Fibroblast of lung (primary cell): ENCODE measurements at regions not wholly inside any gene's neighbourhood (a gene's known extent, or its start where the extent isn't known, plus 50 kb on each side); places are given as distances from the start of the nearest gene placed in this dataset.

Source experiments
- DNase-seq, 2 donors: peaks; one replicate each; pipeline versions ENCODE4 v3.0.0 to v3.0.0-alpha.2; 2010; ENCODE audit warnings: low read depth in 2 of 2
- H2AFZ ChIP-seq: 2 replicates; pipeline ENCODE4 v1.5.1; 2012; ENCODE audit warnings: low read length, control low read depth, inconsistent platforms
- H3K27ac ChIP-seq: 2 replicates; pipeline ENCODE4 v1.5.1; 2011; ENCODE audit warnings: low read length, control low read depth; ENCODE audit not compliant: insufficient read depth
- H3K27me3 ChIP-seq: 2 replicates; pipeline ENCODE4 v1.5.1; 2011; ENCODE audit warnings: mild to moderate bottlenecking, low read length; ENCODE audit not compliant: control insufficient read depth, insufficient read depth
- H3K36me3 ChIP-seq: 2 replicates; pipeline ENCODE4 v1.5.1; 2011; ENCODE audit warnings: low read length; ENCODE audit not compliant: control insufficient read depth, insufficient read depth
- H3K4me1 ChIP-seq: 2 replicates; pipeline ENCODE4 v1.5.1; 2011; ENCODE audit warnings: low read length; ENCODE audit not compliant: control insufficient read depth, insufficient read depth; ENCODE audit errors: extremely low read depth
- H3K4me2 ChIP-seq: 2 replicates; pipeline ENCODE4 v1.5.1; 2011; ENCODE audit warnings: low read length, control low read depth; ENCODE audit not compliant: insufficient read depth; ENCODE audit errors: extremely low read depth
- H3K4me3 ChIP-seq, 4 experiments: fragments of 200-600 bp in 1 of 4; sonication (generic) in 1 of 4; replicated peaks in 1 of 4; 2 replicates each; pipeline ENCODE4 v1.5.1; 2011 to 2016; ENCODE audit warnings: low read length in 4 of 4, low read depth in 3 of 4, mild to moderate bottlenecking in 3 of 4, control low read depth in 2 of 4, inconsistent platforms in 1 of 4, mixed read lengths in 1 of 4; ENCODE audit not compliant: insufficient read depth in 1 of 4; ENCODE audit errors: control extremely low read depth in 1 of 4
- H3K79me2 ChIP-seq: 2 replicates; pipeline ENCODE4 v1.5.1; 2012; ENCODE audit warnings: mild to moderate bottlenecking, low read length, inconsistent platforms; ENCODE audit not compliant: control insufficient read depth, insufficient read depth
- H3K9ac ChIP-seq: 2 replicates; pipeline ENCODE4 v1.5.1; 2011; ENCODE audit warnings: mild to moderate bottlenecking, low read length, control low read depth; ENCODE audit not compliant: insufficient read depth
- H3K9me3 ChIP-seq: 2 replicates; pipeline ENCODE4 v1.5.1; 2012; ENCODE audit warnings: low read depth, low read length; ENCODE audit not compliant: control insufficient read depth, insufficient read depth
- H4K20me1 ChIP-seq: 2 replicates; pipeline ENCODE4 v1.5.1; 2011; ENCODE audit warnings: low read length; ENCODE audit not compliant: control insufficient read depth, insufficient read depth; ENCODE audit errors: extremely low read depth
- CTCF ChIP-seq, 2 donors: IDR thresholded peaks in 1 of 2; conservative IDR thresholded peaks in 1 of 2; 1 replicate in 1 of 2; 2 replicates in 1 of 2; pipeline ENCODE4 v1.5.1; 2011 to 2012; ENCODE audit warnings: low read length in 2 of 2, control low read depth in 1 of 2, inconsistent platforms in 1 of 2, low read depth in 1 of 2, mild to moderate bottlenecking in 1 of 2
- EZH2 ChIP-seq: IDR thresholded peaks from 2 replicates; pipeline ENCODE4 v1.5.1; 2012; ENCODE audit warnings: low read length, control low read depth, mild to moderate bottlenecking; ENCODE audit errors: missing control alignments

- H4K20me1 ChIP-seq: no peaks in the 10 kb centered on the region
- DNase-seq: no peak
- H3K9me3 ChIP-seq: no peaks in the 10 kb centered on the region
- no peak overlapping the region for H2AFZ ChIP-seq
- H3K4me1 ChIP-seq: no peaks in the 10 kb centered on the region
- TF ChIP-seq CTCF (conservative IDR thresholded peaks at IDR 0.05 in 1 of 2, IDR thresholded peaks at IDR 0.05 in 1 of 2; ENCODE audit: low read depth in 1 of 2, low read length in 2 of 2) (no peak), EZH2 (no peak)
- H3K79me2 ChIP-seq: no peaks in the 10 kb centered on the region
- no peak overlapping the region for H3K4me3 ChIP-seq
- H3K27me3 ChIP-seq: no peaks in the 10 kb centered on the region
- no peaks in the 10 kb centered on the region for H3K36me3 ChIP-seq
- no peak overlapping the region for H3K27ac ChIP-seq
- H3K4me2 ChIP-seq: no peak overlapping the region
- no peak overlapping the region for H3K9ac ChIP-seq
These were observed 303.6 kb upstream of the FAM78B start for GRCh38 chr1:166470441-166470840.

DNA sequence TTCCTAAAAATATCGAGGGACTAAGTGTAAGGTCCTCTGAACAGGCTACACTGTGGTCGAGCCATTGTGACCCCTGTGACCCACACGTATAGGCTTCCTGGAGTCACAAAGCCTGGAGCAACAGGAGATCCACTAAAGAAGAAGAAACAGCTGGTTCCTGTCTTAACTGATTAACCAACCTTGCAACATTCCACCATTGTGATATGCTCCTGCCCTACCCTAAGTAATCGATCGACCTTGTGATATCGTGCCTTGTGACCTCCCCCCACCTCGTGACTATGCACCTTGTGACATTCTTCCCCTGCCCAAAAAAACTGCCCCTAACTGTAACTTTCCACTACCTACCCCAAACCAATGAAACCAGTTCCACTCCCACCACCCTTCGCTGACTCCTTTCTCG, 304.6 kb upstream of the FAM78B start:
- Histone ChIP-seq H4K20me1 (no peaks in the 10 kb centered on the region), H3K79me2 (no peaks in the 10 kb centered on the region), H3K4me1 (no peaks in the 10 kb centered on the region), H3K4me2 (no peak overlapping the region), H2AFZ (no peak overlapping the region), H3K27ac (no peak overlapping the region), H3K27me3 (no peaks in the 10 kb centered on the region), H3K9ac (no peak overlapping the region), H3K36me3 (no peaks in the 10 kb centered on the region), H3K9me3 (no peaks in the 10 kb centered on the region), H3K4me3 (no peak overlapping the region)
- no peak for TF ChIP-seq CTCF (conservative IDR thresholded peaks at IDR 0.05 in 1 of 2, IDR thresholded peaks at IDR 0.05 in 1 of 2; ENCODE audit: low read depth in 1 of 2, low read length in 2 of 2)
- TF ChIP-seq EZH2: no peak
- no peak for DNase-seq

DNA sequence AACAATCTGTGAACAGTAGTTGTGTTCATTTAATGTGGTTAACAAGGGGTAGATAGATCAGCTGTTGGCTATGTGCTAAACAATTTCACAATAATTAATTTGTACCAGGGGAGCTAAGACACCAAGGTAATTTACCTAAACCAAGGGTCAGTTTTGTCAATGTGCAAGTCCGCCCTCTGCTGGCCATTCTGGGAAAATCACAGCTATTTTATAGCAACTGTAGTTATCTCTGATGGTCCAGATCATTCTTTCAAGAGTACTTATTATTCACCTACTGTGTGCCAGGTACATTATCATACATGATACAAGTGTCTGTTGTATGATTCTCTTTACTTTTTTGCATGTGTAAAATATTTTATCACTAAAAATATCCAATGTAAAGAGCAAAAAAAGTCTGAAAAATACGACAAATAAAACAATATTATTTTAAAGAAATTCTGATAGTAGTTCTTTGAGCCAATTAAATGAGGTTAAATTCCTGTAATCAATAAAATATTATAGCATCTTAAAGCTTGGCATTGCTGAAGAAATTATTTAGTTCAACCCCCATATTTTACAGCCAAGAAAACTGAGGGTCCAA, 312.3 kb upstream of the FAM78B start:
- Histone ChIP-seq H3K79me2 (no peaks in the 10 kb centered on the region), H3K4me2 (no peak overlapping the region), H3K4me1 (no peaks in the 10 kb centered on the region), H3K4me3 (no peak overlapping the region), H3K9ac (no peak overlapping the region), H3K27ac (no peak overlapping the region), H2AFZ (no peak overlapping the region), H4K20me1 (no peaks in the 10 kb centered on the region), H3K27me3 (no peaks in the 10 kb centered on the region), H3K9me3 (no peaks in the 10 kb centered on the region), H3K36me3 (no peaks in the 10 kb centered on the region)
- TF ChIP-seq CTCF (conservative IDR thresholded peaks at IDR 0.05 in 1 of 2, IDR thresholded peaks at IDR 0.05 in 1 of 2; ENCODE audit: low read depth in 1 of 2, low read length in 2 of 2) (peak; percentile 70 to 75), EZH2 (no peak)
- DNase-seq: peak; percentile 7 to 32
